Right lobe of liver (tissue), 6 donors: ENCODE measurements at regions not wholly inside any gene's neighbourhood (a gene's known extent, or its start where the extent isn't known, plus 50 kb on each side); places are given as distances from the start of the nearest gene placed in this dataset.

Source experiments
- ATAC-seq, 4 donors: fragments of 200-7000 bp; cut with Tn5 transposase; one replicate each; pipeline ENCODE4 v1.9.1; 2020; ENCODE audit warnings: mild to moderate bottlenecking in 4 of 4, moderate library complexity in 4 of 4
- DNase-seq, 3 donors: peaks; one replicate each; pipeline ENCODE4 v3.0.0-alpha.2; 2020
- H3K27ac ChIP-seq, 3 donors: fragments of 200-600 bp; one replicate each; pipeline ENCODE4 v1.8.0; 2022
- H3K27me3 ChIP-seq, 2 donors: fragments of 200-600 bp; one replicate each; pipeline ENCODE4 v1.8.0; 2022
- H3K36me3 ChIP-seq, 4 donors: fragments of 200-600 bp; sonication (generic) in 1 of 4; one replicate each; pipeline versions ENCODE4 v1.5.1 to v1.8.0; 2017 to 2022; ENCODE audit warnings: control low read depth in 1 of 4
- H3K4me1 ChIP-seq, 4 donors: fragments of 200-600 bp; sonication (generic) in 1 of 4; one replicate each; pipeline versions ENCODE4 v1.5.1 to v1.8.0; 2017 to 2022; ENCODE audit warnings: control low read depth in 1 of 4
- H3K4me3 ChIP-seq, 3 donors: fragments of 200-600 bp; one replicate each; pipeline ENCODE4 v1.8.0; 2022
- H3K9me3 ChIP-seq, 4 donors: fragments of 200-600 bp; sonication (generic) in 1 of 4; one replicate each; pipeline versions ENCODE4 v1.5.1 to v1.8.0; 2017 to 2022; ENCODE audit warnings: control low read depth in 1 of 4
- POLR2A ChIP-seq: fragments of 450-650 bp; IDR thresholded peaks from one replicate; pipeline ENCODE4 v1.6.1; 2017; ENCODE audit warnings: antibody characterized with exemption, mild to moderate bottlenecking
- WGBS: methylation state at CpG from one replicate; pipeline ENCODE4 v1.1.6; 2018; ENCODE audit warnings: low coverage, low lambda C conversion rate; ENCODE audit not compliant: insufficient coverage; ENCODE audit errors: missing lambda C conversion rate; 5-methylcytosine and 5-hydroxymethylcytosine counted together
- intact Hi-C, 2 donors: fragments of 100-400 bp; cut with DNase I; formaldehyde crosslinking; loops; one replicate each; pipeline versions ENCODE4 v1.11.2 to v1.14.1; 2022
- TF ChIP-seq, protein P1 (sequence below), 4 donors: fragments of 200-600 bp in 3 of 4; fragments of 450-650 bp in 1 of 4; IDR thresholded peaks; one replicate each; pipeline versions ENCODE4 v1.5.1 to v1.8.0; 2016 to 2022; ENCODE audit warnings: antibody characterized with exemption in 4 of 4, mild to moderate bottlenecking in 2 of 4
- donor health status: DM: no; HTN: yes; CAD: no.
- donor health status: DM: no; HTN: no; CAD: no.
- donor health status: DM: no; HTN: no; CAD: no.
- donor health status: DM: no; HTN: yes; CAD: no.
- donor health status: DM: no; HTN: yes; CAD: no.

DNA sequence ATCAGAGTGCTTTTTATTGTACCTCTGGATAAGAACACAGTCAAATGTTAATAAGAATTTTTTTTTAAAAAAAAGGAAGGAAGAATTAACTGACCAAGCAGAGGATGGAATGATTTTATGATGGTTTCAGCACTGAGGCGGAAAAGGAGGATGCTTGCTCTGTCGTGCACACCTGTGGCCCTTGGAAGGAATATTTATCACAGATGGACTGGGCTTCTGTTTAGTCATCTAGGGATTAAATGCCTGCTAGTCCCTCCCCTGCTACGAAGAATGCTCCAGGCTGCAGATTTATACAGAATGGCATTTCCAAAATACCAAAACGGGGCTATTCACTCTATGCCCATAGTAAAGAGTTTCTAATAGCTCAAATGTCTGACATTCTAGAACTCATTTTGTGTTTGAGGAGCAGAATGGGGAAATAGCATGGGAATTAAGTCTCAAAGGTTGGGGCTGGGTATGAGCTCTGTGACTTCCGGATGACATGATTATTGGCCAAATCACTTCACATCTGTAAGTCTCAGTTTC is 92.8 kb upstream of the BCL6 start:
- no peaks in the 10 kb centered on the region for H3K4me1 ChIP-seq
- no peaks in the 10 kb centered on the region for H3K9me3 ChIP-seq
- H3K36me3 ChIP-seq, result no peaks in the 10 kb centered on the region
- ATAC-seq, result no peak
- H3K27me3 ChIP-seq, result no peaks in the 10 kb centered on the region
- WGBS, result 83% methylated on average over 5 of the region's 5 CpGs
- TF ChIP-seq, protein P1, sequence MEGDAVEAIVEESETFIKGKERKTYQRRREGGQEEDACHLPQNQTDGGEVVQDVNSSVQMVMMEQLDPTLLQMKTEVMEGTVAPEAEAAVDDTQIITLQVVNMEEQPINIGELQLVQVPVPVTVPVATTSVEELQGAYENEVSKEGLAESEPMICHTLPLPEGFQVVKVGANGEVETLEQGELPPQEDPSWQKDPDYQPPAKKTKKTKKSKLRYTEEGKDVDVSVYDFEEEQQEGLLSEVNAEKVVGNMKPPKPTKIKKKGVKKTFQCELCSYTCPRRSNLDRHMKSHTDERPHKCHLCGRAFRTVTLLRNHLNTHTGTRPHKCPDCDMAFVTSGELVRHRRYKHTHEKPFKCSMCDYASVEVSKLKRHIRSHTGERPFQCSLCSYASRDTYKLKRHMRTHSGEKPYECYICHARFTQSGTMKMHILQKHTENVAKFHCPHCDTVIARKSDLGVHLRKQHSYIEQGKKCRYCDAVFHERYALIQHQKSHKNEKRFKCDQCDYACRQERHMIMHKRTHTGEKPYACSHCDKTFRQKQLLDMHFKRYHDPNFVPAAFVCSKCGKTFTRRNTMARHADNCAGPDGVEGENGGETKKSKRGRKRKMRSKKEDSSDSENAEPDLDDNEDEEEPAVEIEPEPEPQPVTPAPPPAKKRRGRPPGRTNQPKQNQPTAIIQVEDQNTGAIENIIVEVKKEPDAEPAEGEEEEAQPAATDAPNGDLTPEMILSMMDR (IDR thresholded peaks at IDR 0.05), result no peak
- TF ChIP-seq POLR2A, result no peak
- no peak overlapping the region for H3K27ac ChIP-seq
- DNase-seq, result no peak
- no peak overlapping the region for H3K4me3 ChIP-seq
- intact Hi-C loops, result no loop called here

DNA sequence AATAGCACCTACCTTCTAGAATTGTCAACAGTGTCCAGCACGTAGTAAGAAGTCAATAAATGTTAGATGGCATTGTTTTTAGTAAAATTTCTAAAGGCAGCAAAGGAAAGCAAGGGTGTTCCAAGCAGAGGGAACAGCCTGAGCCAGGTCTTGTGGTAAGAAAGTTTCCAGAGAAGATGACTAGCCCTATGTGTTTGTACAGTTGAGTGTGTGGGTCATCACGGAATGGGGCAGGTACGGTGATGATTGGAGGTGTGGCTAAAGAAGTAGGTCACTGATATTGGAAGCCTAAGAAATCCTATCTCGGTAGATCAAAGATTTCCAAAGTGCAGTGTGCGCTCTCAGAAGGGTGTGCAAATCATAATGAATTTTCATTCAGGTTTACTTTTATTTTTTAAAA is 94.2 kb upstream of the BCL6 start:
- TF ChIP-seq POLR2A, result no peak
- TF ChIP-seq, protein P1 (IDR thresholded peaks at IDR 0.05), result no peak
- 36% methylated on average over 5 of the region's 5 CpGs for WGBS
- intact Hi-C loops, result no loop called here
- no peaks in the 10 kb centered on the region for H3K27me3 ChIP-seq
- H3K27ac ChIP-seq, result no peak overlapping the region
- no peaks in the 10 kb centered on the region for H3K4me1 ChIP-seq
- no peak for DNase-seq
- no peak overlapping the region for H3K4me3 ChIP-seq
- no peaks in the 10 kb centered on the region for H3K9me3 ChIP-seq
- ATAC-seq, result peak in 3 of 4 donors; percentile 22 to 78 (median 38)
- no peaks in the 10 kb centered on the region for H3K36me3 ChIP-seq

DNA sequence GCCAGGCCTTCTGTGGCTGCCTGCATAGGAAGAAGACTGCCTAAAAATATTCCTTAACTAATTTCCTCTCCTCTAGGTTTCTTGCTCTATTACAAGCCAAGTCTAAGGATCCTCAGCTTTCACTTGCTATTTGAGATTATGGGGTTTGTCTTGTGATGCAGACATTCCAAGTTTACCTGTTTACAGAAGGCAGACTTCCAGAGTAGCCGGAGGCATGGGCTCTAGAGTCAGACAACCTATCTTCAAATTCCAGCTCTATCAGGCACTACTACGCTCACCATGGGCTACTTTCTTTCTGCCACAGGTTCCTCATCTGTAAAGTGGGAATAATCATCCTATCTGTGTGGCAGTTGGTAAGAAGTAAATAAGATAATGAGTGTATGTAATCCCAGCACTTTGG is 95.6 kb upstream of the BCL6 start:
- Histone ChIP-seq H3K27me3 (no peaks in the 10 kb centered on the region), H3K36me3 (no peaks in the 10 kb centered on the region), H3K27ac (no peak overlapping the region), H3K4me3 (no peak overlapping the region), H3K9me3 (no peaks in the 10 kb centered on the region), H3K4me1 (no peaks in the 10 kb centered on the region)
- WGBS, result 94% methylated on average over 2 of the region's 2 CpGs
- intact Hi-C loops, result no loop called here
- no peak for TF ChIP-seq POLR2A
- TF ChIP-seq, protein P1 (IDR thresholded peaks at IDR 0.05), result no peak
- ATAC-seq (no peak), DNase-seq (no peak)

DNA sequence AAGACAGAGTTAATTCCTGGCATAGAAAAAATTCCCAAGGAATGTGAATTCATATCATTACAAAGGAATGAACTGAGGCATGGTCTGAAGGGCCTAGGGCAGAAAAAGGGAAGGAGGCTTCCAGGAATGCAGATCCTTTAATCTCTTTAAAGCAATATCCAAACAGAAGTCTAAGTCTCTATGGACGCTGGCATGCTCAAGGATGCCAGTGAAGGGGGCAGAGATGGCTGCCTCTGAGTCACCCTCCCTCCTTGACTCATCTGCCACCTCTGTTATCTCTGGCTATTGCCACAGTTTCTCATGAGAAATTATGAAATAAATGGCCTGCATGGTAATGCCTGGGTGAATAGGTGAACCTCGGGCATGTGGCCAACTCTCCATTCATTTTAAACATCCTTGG is 96.3 kb upstream of the BCL6 start:
- Histone ChIP-seq H3K36me3 (no peaks in the 10 kb centered on the region), H3K4me1 (no peaks in the 10 kb centered on the region), H3K4me3 (no peak overlapping the region), H3K27me3 (no peaks in the 10 kb centered on the region), H3K9me3 (no peaks in the 10 kb centered on the region), H3K27ac (no peak overlapping the region)
- intact Hi-C loops, result no loop called here
- DNase-seq (no peak), ATAC-seq (no peak)
- TF ChIP-seq POLR2A, result no peak
- TF ChIP-seq, protein P1 (IDR thresholded peaks at IDR 0.05), result no peak
- whole genome bisulfite sequencing, result 79% methylated on average over 2 of the region's 2 CpGs

DNA sequence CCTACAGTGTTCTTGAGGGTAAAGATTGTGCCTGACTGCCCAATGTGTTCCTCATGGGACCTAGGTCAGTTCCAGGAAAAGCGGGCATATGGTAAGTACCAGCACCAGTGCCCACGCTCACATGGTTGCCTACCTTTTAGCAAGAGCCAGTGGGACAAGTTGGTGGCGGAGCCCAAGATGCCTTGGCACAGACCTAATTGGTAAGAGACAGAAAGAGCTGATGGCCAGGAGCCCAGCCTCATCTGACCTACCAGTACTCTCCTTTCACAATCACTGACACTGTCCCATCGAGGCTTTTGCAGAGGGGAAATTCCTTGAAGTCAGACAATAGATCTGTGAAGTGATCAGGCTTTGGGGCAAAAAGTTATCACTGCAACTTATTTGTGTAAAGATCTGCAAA is 98.4 kb upstream of the BCL6 start:
- no peaks in the 10 kb centered on the region for H3K27me3 ChIP-seq
- ATAC-seq (peak in 1 of 4 donors; percentile 39), DNase-seq (no peak)
- no peaks in the 10 kb centered on the region for H3K36me3 ChIP-seq
- no peaks in the 10 kb centered on the region for H3K9me3 ChIP-seq
- no peak overlapping the region for H3K27ac ChIP-seq
- H3K4me1 ChIP-seq, result no peaks in the 10 kb centered on the region
- intact Hi-C loops, result no loop called here
- TF ChIP-seq, protein P1 (IDR thresholded peaks at IDR 0.05), result no peak
- TF ChIP-seq POLR2A, result no peak
- WGBS, result 50% methylated on average over 2 of the region's 4 CpGs
- H3K4me3 ChIP-seq, result no peak overlapping the region
